ENCODE measurements at regions not wholly inside any gene's neighbourhood (a gene's known extent, or its start where the extent isn't known, plus 50 kb on each side); places are given as distances from the start of the nearest gene placed in this dataset.
"Not testable (repeated sequence)": the region's sequence is repeated elsewhere in the genome, so short reads cannot be mapped to it uniquely, and the experiment has no call there.

DNA sequence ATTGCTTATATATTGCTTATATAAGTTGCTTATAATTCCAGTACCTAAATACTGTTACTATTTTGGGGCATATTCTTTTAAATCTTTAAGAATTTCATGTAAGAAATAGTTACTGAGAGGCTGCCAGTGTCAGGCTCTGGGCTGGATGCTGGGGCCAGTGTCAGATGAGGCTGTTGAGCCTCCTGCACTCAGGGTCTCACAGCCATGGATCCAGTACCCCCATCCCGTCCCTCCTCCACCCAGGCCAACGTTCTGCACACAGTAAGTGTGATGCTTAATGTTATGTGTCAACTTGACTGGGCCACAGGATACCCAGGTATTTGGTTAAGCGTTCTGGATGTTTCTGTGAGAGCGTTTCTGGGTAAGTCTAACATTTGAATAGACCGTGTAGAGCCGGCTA lies 119.5 kb upstream of the PMEPA1 start:
- no peak overlapping the region for H3K27ac Mint-ChIP-seq
- no peak for DNase-seq (ENCODE audit: low spot score)
- H3K36me3 Mint-ChIP-seq (ENCODE audit: low read depth): no peaks in the 10 kb centered on the region
- no peak overlapping the region for H3K4me3 Mint-ChIP-seq
- no peaks in the 10 kb centered on the region for H3K27me3 Mint-ChIP-seq (ENCODE audit: low read depth)
- no peaks in the 10 kb centered on the region for H3K9me3 Mint-ChIP-seq
- H3K4me1 Mint-ChIP-seq (ENCODE audit: low read depth): no peaks in the 10 kb centered on the region

DNA sequence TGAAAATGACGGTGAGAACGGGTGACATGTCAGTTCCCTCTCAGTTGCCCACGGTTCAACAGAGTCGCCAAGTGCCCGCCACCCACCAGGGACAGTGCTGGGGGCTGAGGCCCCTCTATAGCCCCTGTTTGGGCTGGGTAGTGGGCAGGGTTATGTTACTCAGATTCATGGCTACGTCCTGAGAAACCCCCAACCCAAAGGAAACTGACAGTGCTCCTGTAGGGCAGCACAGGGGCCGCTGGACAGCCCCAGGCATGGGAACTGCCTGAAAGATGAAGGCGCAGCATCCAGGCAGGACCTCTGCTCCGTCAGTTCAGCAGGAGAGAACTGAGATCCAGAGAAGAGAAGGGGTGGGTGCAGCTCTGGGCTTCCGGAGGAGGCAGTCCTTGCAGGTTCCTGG lies 118.9 kb upstream of the PMEPA1 start:
- H3K4me3 Mint-ChIP-seq: no peak overlapping the region

DNA sequence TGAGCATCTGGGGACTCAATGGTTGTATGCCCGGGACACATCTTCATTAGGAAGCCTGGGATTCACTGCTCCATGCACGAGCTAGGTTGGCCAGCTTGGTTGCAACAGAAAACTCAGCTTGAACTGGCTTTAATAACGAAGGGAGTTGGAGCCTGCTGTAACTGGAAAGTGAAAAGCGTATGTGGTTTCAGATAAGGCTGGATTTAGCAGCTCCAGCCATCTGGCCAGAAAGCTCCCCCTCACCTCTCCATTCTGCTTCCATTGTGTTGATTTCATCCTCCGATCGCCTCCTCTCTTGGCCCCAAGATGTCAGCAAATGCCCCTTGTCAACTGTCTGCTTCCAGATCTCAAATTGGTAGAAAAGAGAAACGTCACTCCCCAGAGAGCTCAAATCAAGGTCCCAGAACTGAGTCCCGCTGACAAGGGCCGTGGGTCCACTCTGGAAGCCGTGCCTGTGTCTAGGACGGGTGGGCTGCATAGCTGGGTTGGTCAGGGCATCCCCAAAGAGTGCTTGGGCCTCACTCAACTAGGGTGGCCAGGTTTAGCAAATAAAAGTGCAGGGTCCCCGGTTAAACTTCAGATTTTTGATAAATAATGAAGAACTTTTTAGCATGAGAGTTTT lies 117.0 kb upstream of the PMEPA1 start:
- DNase-seq (ENCODE audit: low spot score): no peak
- no peak overlapping the region for H3K4me3 Mint-ChIP-seq
- no peaks in the 10 kb centered on the region for H3K36me3 Mint-ChIP-seq (ENCODE audit: low read depth)
- H3K9me3 Mint-ChIP-seq: no peaks in the 10 kb centered on the region
- H3K27ac Mint-ChIP-seq: no peak overlapping the region
- H3K4me1 Mint-ChIP-seq (ENCODE audit: low read depth): no peaks in the 10 kb centered on the region
- no peaks in the 10 kb centered on the region for H3K27me3 Mint-ChIP-seq (ENCODE audit: low read depth)

More for the DNA sequence above, 118.9 kb upstream of the PMEPA1 start:
- H3K4me1 Mint-ChIP-seq (ENCODE audit: low read depth): no peaks in the 10 kb centered on the region
- no peaks in the 10 kb centered on the region for H3K27me3 Mint-ChIP-seq (ENCODE audit: low read depth)
- no peak overlapping the region for H3K27ac Mint-ChIP-seq
- H3K36me3 Mint-ChIP-seq (ENCODE audit: low read depth): no peaks in the 10 kb centered on the region
- no peaks in the 10 kb centered on the region for H3K9me3 Mint-ChIP-seq
- DNase-seq (ENCODE audit: low spot score): no peak

DNA sequence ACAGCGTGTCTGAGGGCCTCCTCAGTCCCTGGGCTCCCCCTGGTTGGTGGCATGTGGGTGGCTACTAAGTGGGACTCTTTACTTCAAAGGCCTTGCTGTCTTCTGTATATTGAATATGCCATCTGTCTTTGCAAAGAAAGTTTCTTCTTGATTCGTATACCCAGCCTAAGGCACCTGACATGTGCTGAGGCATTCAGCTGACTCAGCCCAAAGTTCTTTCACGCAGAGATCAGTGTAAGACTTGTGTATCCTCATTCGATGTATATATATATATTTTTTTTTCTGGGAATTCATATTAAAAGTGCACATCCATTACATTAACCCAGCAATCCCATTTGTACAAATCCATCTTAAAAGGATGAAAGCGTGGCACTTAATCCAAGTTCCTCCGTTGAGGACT lies 115.1 kb upstream of the PMEPA1 start:
- Mint-ChIP-seq H3K9me3 (no peaks in the 10 kb centered on the region), H3K27ac (no peak overlapping the region), H3K4me3 (no peak overlapping the region), H3K4me1 (ENCODE audit: low read depth) (no peaks in the 10 kb centered on the region), H3K27me3 (ENCODE audit: low read depth) (no peaks in the 10 kb centered on the region), H3K36me3 (ENCODE audit: low read depth) (no peaks in the 10 kb centered on the region)
- DNase-seq (ENCODE audit: low spot score): no peak

DNA sequence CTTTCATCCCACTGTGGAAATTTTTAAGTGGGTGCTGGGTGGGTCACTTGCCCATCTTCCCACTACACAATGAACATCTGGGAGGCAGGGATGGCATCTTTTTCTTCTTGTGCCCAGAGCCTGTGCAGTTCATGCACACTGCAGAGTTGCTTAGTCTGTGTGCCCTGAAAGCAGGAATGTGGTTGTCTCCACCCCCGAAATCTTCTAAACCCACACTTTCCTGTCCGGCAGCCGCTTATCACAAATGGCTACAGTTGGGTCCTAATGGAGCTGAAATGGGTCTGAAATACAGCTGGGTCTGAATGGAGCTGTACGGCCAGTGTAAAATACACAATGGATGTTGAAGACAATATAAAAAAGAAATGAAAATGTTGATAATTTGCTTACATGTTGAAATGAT lies 112.1 kb upstream of the PMEPA1 start:
- Mint-ChIP-seq H3K4me3 (no peak overlapping the region), H3K9me3 (no peaks in the 10 kb centered on the region), H3K4me1 (ENCODE audit: low read depth) (no peaks in the 10 kb centered on the region), H3K27ac (no peak overlapping the region), H3K27me3 (ENCODE audit: low read depth) (no peaks in the 10 kb centered on the region), H3K36me3 (ENCODE audit: low read depth) (no peaks in the 10 kb centered on the region)
- DNase-seq (ENCODE audit: low spot score): no peak

DNA sequence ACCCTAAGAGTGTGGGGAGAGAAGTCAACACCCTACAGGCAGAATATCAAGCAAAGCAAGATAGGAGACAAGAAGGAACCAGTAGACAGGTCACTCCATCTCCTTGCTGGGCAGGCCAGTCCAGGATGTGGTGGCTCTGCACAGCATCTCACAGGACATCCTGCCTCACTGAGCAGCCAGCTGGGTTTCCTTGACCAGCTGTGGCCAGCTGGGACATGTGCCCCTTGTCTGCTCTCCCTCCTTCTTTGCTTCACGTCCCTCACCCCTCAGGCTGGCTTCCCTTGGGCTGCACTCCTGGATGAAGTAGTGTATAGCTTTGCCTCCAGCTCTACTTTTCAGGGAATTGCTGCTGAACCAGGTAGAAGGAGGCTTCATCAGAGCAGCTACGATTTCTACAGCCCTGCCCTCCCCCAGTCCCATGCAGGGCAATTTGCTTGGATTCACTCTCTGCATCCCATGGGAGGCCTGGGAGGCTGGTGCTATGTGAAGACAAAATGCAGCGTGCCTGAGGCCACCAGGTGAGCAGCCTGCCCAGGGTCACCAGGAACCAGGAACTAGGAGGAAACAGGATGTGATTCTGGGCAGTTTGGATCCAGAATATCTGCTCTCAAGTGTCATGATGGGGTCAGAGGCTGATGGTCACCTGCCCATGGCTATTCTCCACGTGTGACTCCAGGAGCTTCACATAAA lies 110.0 kb upstream of the PMEPA1 start:
- Mint-ChIP-seq H3K27ac (no peak overlapping the region), H3K4me1 (ENCODE audit: low read depth) (no peaks in the 10 kb centered on the region), H3K27me3 (ENCODE audit: low read depth) (no peaks in the 10 kb centered on the region), H3K36me3 (ENCODE audit: low read depth) (no peaks in the 10 kb centered on the region), H3K4me3 (no peak overlapping the region), H3K9me3 (no peaks in the 10 kb centered on the region)
- DNase-seq (ENCODE audit: low spot score): no peak

DNA sequence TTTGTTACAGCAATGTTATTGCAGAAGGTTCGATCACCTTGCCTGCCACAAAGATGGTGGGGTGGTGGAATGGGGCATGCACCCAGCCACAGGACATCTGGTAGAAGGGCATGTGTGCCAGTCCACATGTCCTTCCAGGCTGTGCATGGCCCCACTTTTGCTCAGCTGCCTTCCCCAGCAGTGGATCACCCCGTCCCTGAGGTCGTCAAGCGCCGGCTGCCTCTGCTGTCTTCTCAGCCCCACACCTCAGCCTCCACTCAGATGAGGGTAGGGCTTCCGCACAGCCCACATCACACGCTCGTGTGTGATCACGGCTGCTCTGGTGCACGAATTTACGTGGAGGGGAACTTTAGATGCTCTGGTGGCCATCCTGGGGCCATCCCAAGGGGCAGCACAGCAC lies 109.5 kb upstream of the PMEPA1 start:
- Mint-ChIP-seq H3K9me3 (no peaks in the 10 kb centered on the region), H3K27ac (no peak overlapping the region), H3K27me3 (ENCODE audit: low read depth) (no peaks in the 10 kb centered on the region), H3K4me1 (ENCODE audit: low read depth) (no peaks in the 10 kb centered on the region), H3K36me3 (ENCODE audit: low read depth) (no peaks in the 10 kb centered on the region), H3K4me3 (no peak overlapping the region)
- DNase-seq (ENCODE audit: low spot score): no peak

DNA sequence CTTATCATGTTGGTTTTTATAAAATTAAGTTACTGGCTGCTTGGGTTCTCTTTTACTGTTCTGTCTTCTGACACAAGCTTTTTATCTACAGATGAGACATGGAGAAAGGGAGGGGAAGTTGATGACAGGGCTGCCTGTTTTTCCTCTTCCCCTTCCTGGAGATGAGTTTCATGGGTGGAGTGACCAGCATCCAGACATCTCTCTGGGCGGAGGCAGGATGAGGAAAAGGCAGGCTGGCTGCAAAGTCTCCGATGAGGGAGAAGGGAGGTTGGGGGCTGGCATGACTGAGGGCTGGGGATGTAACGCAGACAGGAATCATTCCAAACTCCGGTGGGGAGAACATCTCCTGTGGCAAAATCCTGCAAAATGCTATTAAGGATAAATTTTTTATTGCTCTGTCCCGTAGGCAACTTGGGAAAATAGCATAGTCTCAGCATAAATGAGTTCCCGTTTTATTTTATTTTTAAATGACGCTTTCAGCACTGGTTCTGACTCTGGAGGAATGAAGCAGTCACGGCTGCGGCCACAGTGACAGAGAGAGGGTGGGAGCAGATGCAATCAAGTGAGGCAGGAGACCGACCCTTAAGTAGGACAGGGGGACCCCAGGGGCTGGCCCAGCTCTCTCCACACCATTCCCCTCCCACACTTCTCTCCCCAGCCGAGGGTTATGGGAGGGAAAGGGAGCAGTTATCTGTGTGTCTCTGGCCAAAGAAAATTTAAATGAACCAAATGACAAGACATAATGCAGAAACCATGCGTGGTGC lies 108.8 kb upstream of the PMEPA1 start:
- DNase-seq (ENCODE audit: low spot score): no peak
- no peaks in the 10 kb centered on the region for H3K36me3 Mint-ChIP-seq (ENCODE audit: low read depth)

DNA sequence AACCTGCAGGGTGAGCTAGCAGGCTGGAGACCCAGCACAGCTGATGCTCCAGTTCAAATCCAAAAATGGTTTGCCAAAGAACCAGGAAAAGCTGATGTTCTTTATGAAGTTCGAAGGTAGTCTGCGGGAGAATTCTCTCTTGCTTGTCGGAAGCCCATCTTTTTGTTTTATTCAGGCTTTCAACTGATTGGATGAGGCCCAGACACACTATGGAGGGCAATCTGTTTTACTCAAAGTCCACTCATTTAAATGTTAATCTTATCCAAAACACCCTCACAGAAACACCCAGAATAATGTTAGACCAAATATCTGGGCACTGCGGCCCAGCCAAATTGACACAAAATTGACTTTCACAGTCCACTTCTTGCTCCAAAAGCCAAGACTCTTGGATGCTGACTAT lies 105.6 kb upstream of the PMEPA1 start:
- Mint-ChIP-seq H3K9me3 (no peaks in the 10 kb centered on the region), H3K4me1 (ENCODE audit: low read depth) (no peaks in the 10 kb centered on the region), H3K27me3 (ENCODE audit: low read depth) (no peaks in the 10 kb centered on the region), H3K4me3 (no peak overlapping the region), H3K36me3 (ENCODE audit: low read depth) (no peaks in the 10 kb centered on the region), H3K27ac (no peak overlapping the region)
- DNase-seq (ENCODE audit: low spot score): no peak

More for the DNA sequence above, 108.8 kb upstream of the PMEPA1 start:
- H3K4me1 Mint-ChIP-seq (ENCODE audit: low read depth): no peaks in the 10 kb centered on the region
- no peak overlapping the region for H3K27ac Mint-ChIP-seq
- H3K27me3 Mint-ChIP-seq (ENCODE audit: low read depth): no peaks in the 10 kb centered on the region
- H3K9me3 Mint-ChIP-seq: no peaks in the 10 kb centered on the region
- H3K4me3 Mint-ChIP-seq: no peak overlapping the region

DNA sequence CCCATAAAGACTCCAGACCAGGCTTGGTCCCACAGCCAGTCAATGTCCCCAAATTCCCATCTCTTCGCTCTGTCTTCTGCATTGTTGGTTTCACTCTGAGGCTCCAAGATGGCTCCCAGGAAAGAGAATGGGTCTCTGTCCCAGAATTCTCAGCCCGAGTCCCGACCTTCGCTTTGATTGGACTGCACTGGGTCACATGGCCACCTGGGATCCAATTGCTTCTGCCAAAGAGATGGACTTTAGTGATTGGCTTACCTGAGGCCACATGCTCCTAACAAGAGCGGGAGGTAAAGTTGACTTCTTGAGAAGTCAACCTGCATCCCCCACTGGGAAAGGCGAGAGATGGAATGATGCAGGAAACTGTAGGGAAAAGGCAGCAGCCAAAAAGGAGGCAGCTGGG lies 104.7 kb upstream of the PMEPA1 start:
- H3K4me1 Mint-ChIP-seq (ENCODE audit: low read depth): no peaks in the 10 kb centered on the region
- DNase-seq (ENCODE audit: low spot score): no peak
- no peaks in the 10 kb centered on the region for H3K27me3 Mint-ChIP-seq (ENCODE audit: low read depth)
- H3K36me3 Mint-ChIP-seq (ENCODE audit: low read depth): no peaks in the 10 kb centered on the region
- no peaks in the 10 kb centered on the region for H3K9me3 Mint-ChIP-seq
- no peak overlapping the region for H3K27ac Mint-ChIP-seq
- no peak overlapping the region for H3K4me3 Mint-ChIP-seq

DNA sequence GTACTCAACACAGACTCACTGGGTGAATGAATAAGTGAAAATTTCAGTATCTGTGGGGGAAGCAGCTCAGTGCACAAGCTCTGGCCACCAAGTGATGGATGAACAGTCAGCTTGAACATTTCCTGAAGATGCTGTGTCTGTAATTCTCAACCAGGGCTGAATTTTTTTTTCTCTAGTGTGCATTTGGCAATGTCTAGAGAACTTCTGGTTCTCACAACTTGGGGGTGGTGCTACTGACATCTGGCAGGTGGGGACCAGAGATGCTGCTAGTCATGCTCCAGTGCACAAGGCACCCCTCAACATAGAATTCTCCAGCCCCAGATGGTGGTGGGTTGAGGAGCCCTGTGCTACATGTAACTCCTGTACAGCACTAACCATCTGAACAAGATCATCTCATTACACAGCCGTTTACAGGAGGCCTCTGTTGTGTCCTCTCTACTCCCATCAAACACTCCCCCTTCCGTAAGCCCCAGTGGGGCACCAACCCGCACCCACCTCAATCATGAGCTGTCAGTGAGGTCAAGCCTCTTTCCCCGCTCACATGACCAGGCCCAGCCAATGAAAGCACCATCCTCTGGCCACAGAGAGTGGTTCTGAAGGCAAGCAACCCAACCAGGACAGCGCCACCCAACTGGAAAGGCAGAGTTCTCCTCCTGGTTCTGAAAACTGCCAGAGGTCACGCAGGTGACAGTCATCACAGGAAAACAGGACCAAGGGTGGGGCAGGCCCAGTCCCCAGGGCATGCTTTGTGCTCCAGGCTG lies 103.9 kb upstream of the PMEPA1 start:
- H3K27me3 Mint-ChIP-seq (ENCODE audit: low read depth): no peaks in the 10 kb centered on the region
- no peak overlapping the region for H3K4me3 Mint-ChIP-seq
- no peaks in the 10 kb centered on the region for H3K4me1 Mint-ChIP-seq (ENCODE audit: low read depth)
- DNase-seq (ENCODE audit: low spot score): no peak
- no peaks in the 10 kb centered on the region for H3K36me3 Mint-ChIP-seq (ENCODE audit: low read depth)
- no peaks in the 10 kb centered on the region for H3K9me3 Mint-ChIP-seq
- no peak overlapping the region for H3K27ac Mint-ChIP-seq

DNA sequence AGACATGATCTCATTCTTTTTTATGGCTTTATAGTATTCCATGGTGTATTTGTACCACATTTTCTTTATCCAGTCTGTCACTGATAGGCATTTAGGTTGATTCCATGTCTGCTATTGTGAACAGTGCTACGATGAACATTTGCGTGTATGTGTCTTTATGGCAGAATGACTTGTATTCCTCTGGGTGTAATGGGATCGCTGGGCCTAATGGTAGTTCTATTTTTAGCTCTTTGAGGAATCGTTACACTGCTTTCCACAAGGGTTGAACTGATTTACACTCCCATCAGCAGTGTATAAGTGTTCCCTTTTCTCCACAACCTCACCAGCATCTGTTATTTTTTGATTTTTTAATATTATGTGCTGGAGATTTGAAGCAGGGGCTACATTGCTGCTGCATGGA lies 102.8 kb upstream of the PMEPA1 start:
- H3K4me3 Mint-ChIP-seq; DNase-seq (ENCODE audit: low spot score); H3K4me1 Mint-ChIP-seq (ENCODE audit: low read depth); H3K9me3 Mint-ChIP-seq; H3K27ac Mint-ChIP-seq; H3K36me3 Mint-ChIP-seq (ENCODE audit: low read depth); H3K27me3 Mint-ChIP-seq (ENCODE audit: low read depth): not testable (repeated sequence)

DNA sequence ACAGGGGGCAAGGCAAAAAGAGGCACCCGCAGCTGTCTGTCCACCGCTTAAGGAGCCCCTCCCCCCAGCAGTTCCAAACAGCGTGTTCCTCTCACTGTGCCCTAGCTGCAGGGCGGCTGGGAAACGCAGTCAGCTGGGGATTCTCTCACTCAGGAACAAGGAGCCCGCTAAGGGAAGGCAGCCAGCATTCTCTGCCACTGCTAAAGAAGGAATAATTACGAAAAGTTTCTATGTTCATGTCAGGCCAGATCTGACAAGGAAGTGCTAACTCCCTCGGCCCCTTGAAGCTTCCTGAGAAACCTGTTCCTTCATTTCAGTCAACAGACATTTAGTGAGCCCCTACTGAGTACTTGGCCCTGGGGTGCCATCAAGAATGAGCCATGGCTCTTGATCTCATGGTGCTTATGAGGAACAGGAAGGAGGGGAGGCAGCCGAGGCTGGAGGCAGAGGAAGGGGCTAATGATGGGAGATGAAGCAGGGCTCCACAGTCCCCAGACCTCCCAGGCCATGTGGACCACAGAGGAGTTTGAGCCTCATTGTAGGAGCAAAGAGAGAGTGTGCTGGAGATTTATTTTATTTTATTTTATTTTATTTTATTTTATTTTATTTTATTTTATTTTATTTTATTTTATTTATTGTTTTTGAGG lies 101.7 kb upstream of the PMEPA1 start:
- no peaks in the 10 kb centered on the region for H3K36me3 Mint-ChIP-seq (ENCODE audit: low read depth)
- DNase-seq (ENCODE audit: low spot score): no peak
- H3K27ac Mint-ChIP-seq: no peak overlapping the region
- H3K4me3 Mint-ChIP-seq: no peak overlapping the region
- no peaks in the 10 kb centered on the region for H3K9me3 Mint-ChIP-seq
- H3K4me1 Mint-ChIP-seq (ENCODE audit: low read depth): no peaks in the 10 kb centered on the region
- H3K27me3 Mint-ChIP-seq (ENCODE audit: low read depth): no peaks in the 10 kb centered on the region

Data from T-helper 2 cell treated with Interferon-gamma antibody and Interleukin-4, amounts not matched to agents 5 μg/mL and 100 μg/mL, for 36 hours (primary cell).